K562 (cell line): ENCODE measurements at regions not wholly inside any gene's neighbourhood (a gene's known extent, or its start where the extent isn't known, plus 50 kb on each side); places are given as distances from the start of the nearest gene placed in this dataset.

Experiments
- ATAC-seq: fragments of 200-7000 bp; cut with Tn5 transposase; 3 replicates; pipeline ENCODE4 v1.9.1; 2020; ENCODE audit warnings: moderate library complexity
- BruUV-seq: library from RNA; stranded (reverse); fragments of 400-500 nt; replicated peaks from 2 replicates; lab custom pipeline; 2021; lab: Mats Ljungman, UMichigan
- CTCF ChIA-PET: fragments of 300-600 bp; formaldehyde crosslinking; extraction: SDS; loops from one replicate; lab custom pipeline; 2021; ENCODE audit warnings: low intra/inter-chr PET ratio; lab: Yijun Ruan, JAX
- POLR2A ChIA-PET: fragments of 300-600, 350-650 bp; sonication (Branson Sonifier 250); formaldehyde crosslinking; extraction: SDS; loops from one replicate; lab custom pipeline; 2021; ENCODE audit warnings: antibody characterized with exemption, inconsistent platforms; lab: Yijun Ruan, JAX
- DNase-seq, 4 experiments: peaks; one replicate each; pipeline versions ENCODE4 v3.0.0 to v3.0.0-alpha.2; 2011 to 2018; ENCODE audit warnings: low spot score in 3 of 4, mixed read lengths in 3 of 4; ENCODE audit errors: extremely low read depth in 1 of 4
- FAIRE-seq: peaks from 2 replicates; lab custom pipeline; 2011; peaks lifted over from hg19 to GRCh38; lab: Jason Lieb, UNC
- H2AFZ ChIP-seq: 2 replicates; pipeline ENCODE4 v1.6.0; 2011; ENCODE audit warnings: low read depth, low read length, control low read depth, inconsistent platforms
- H3K27ac ChIP-seq: fragments of 200-600 bp; 3 replicates; pipeline ENCODE4 v1.8.0; 2011; ENCODE audit warnings: low read depth, mild to moderate bottlenecking, control low read depth, inconsistent platforms, low read length, moderate library complexity, mixed read lengths; ENCODE audit errors: extremely low read depth
- H3K27me3 ChIP-seq, 2 experiments: fragments of 300-600 bp in 1 of 2; 2 replicates in 1 of 2; 3 replicates in 1 of 2; pipeline versions ENCODE4 v1.6.0 to v1.8.0; 2011; ENCODE audit warnings: inconsistent platforms in 2 of 2, low read length in 2 of 2, mild to moderate bottlenecking in 1 of 2, mixed read lengths in 1 of 2, moderate library complexity in 1 of 2; ENCODE audit not compliant: control insufficient read depth in 2 of 2, insufficient read depth in 2 of 2
- H3K36me3 ChIP-seq: fragments of 300-600 bp; 3 replicates; pipeline ENCODE4 v1.8.0; 2011; ENCODE audit warnings: mild to moderate bottlenecking, low read length, inconsistent platforms; ENCODE audit not compliant: control insufficient read depth, insufficient read depth
- H3K4me1 ChIP-seq, 2 experiments: fragments of 200-600 bp in 1 of 2; replicated peaks in 1 of 2; 2 replicates in 1 of 2; 3 replicates in 1 of 2; pipeline versions ENCODE4 v1.5.1 to v1.8.0; 2011; ENCODE audit warnings: inconsistent platforms in 2 of 2, low read length in 2 of 2, mild to moderate bottlenecking in 1 of 2, mixed read lengths in 1 of 2, moderate library complexity in 1 of 2; ENCODE audit not compliant: control insufficient read depth in 2 of 2, insufficient read depth in 2 of 2
- H3K4me2 ChIP-seq: 2 replicates; pipeline ENCODE4 v1.6.1; 2011; ENCODE audit warnings: low read length, control low read depth, inconsistent platforms, mixed read lengths; ENCODE audit not compliant: insufficient read depth
- H3K4me3 ChIP-seq: fragments of 200-600 bp; sonication (generic), shearing (Covaris generic); 2 replicates; pipeline ENCODE4 v1.5.1; 2016; ENCODE audit warnings: control low read depth, inconsistent platforms
- H3K79me2 ChIP-seq: fragments of 200-600 bp; 3 replicates; pipeline ENCODE4 v1.8.0; 2011; ENCODE audit warnings: low read length, inconsistent platforms; ENCODE audit not compliant: control insufficient read depth, insufficient read depth
- H3K9ac ChIP-seq, 2 experiments: 2 replicates each; pipeline versions ENCODE4 v1.6.0 to v1.6.1; 2011; ENCODE audit warnings: low read depth in 2 of 2, low read length in 2 of 2, control low read depth in 1 of 2, inconsistent platforms in 1 of 2, mild to moderate bottlenecking in 1 of 2, mixed read lengths in 1 of 2; ENCODE audit not compliant: insufficient read depth in 1 of 2
- H3K9me1 ChIP-seq: one replicate; pipeline ENCODE4 v1.6.0; 2011; ENCODE audit warnings: inconsistent platforms, mild to moderate bottlenecking, low read length, moderate library complexity; ENCODE audit not compliant: control insufficient read depth, insufficient read depth
- H3K9me3 ChIP-seq: replicated peaks from 2 replicates; pipeline ENCODE4 v1.5.1; 2011; ENCODE audit warnings: low read depth, low read length, inconsistent platforms; ENCODE audit not compliant: control insufficient read depth, insufficient read depth
- H4K20me1 ChIP-seq: replicated peaks from 2 replicates; pipeline ENCODE4 v1.6.1; 2011; ENCODE audit warnings: low read length, inconsistent platforms, mixed read lengths; ENCODE audit not compliant: control insufficient read depth, insufficient read depth
- BRCA1 ChIP-seq, 2 experiments: fragments of 450-650 bp in 1 of 2; sonication (generic) in 1 of 2; formaldehyde crosslinking in 1 of 2; IDR thresholded peaks; 2 replicates each; pipeline versions ENCODE4 v1.5.0 to v1.6.1; 2017 to 2020; ENCODE audit warnings: mild to moderate bottlenecking in 1 of 2, missing genetic modification reagents in 1 of 2
- GATA2 ChIP-seq: sonication (generic); formaldehyde crosslinking; IDR thresholded peaks from 2 replicates; pipeline ENCODE4 v1.4.0; 2020; ENCODE audit warnings: mild to moderate bottlenecking, missing genetic modification reagents
- MXI1 ChIP-seq: IDR thresholded peaks from 2 replicates; pipeline ENCODE4 v1.6.1; 2011; ENCODE audit warnings: low read depth, mild to moderate bottlenecking, improper control_type of control experiment, low read length
- RBM39 ChIP-seq: fragments of 200-400 bp; formaldehyde crosslinking; optimal IDR thresholded peaks from 2 replicates; pipeline ENCODE3; 2018; ENCODE audit warnings: low read depth, low read length
- TRIM24 ChIP-seq, 2 experiments: fragments of 450-650 bp; IDR thresholded peaks; 2 replicates each; pipeline ENCODE4 v1.6.1; 2016
- ZFP36 ChIP-seq: fragments of 150-350 bp; IDR thresholded peaks from 2 replicates; pipeline ENCODE4 v1.6.1; 2018; ENCODE audit warnings: low read length, low read depth; ENCODE audit not compliant: partially characterized antibody
- ZNF699 ChIP-seq: fragments of 250-450 bp; sonication (Bioruptor Pico); IDR thresholded peaks from 2 replicates; pipeline ENCODE4 v1.8.0; 2021; ENCODE audit warnings: mild to moderate bottlenecking, moderate library complexity; ENCODE audit not compliant: insufficient replicate concordance
- WGBS: fragments of 100-300 bp; shearing (Covaris generic); methylation state at CpG from one replicate; pipeline ENCODE4 v1.1.6; 2016; ENCODE audit warnings: low coverage, mixed read lengths; ENCODE audit not compliant: insufficient coverage; ENCODE audit errors: missing lambda C conversion rate; 5-methylcytosine and 5-hydroxymethylcytosine counted together
- in situ Hi-C: fragments of 300-500 bp; cut with MboI; formaldehyde crosslinking; loops from 4 replicates; pipeline ENCODE4 v1.15.0; 2018; ENCODE audit warnings: inconsistent platforms, mixed read lengths
- intact Hi-C: fragments of 100-400 bp; cut with micrococcal nuclease; formaldehyde crosslinking; loops from 2 replicates; pipeline ENCODE4 v1.14.2; 2022
- TF ChIP-seq, protein P1 (sequence below): IDR thresholded peaks from 2 replicates; pipeline ENCODE4 v1.6.1; 2011; ENCODE audit warnings: borderline replicate concordance, low read depth, mild to moderate bottlenecking, moderate library complexity, low read length; ENCODE audit not compliant: insufficient read depth, poor library complexity, severe bottlenecking

DNA sequence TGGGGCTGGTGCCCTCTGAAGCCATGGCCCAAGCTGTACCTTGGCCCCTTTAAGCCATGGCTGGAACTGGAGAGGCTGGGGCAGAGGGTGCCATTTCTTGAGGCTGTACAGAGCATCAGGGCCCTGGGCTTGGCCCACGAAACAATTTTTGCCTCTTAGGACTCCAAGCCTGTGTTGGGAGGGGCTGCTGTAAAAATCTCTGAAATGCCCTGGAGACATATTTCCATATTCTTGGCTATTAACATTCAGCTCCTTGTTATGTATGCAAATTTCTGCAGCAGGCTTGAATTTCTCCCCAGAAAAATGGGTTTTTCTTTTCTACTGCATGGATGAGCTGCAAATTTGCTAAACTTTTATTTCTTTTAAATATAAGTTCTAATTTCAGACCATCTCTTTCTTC lies 834.0 kb downstream of the DSC3 start:
- whole genome bisulfite sequencing: 5% methylated on average over 1 of the region's 1 CpG
- no peak overlapping the region for H2AFZ ChIP-seq
- no peak overlapping the region for H3K4me2 ChIP-seq
- no peak for ATAC-seq
- H3K27me3 ChIP-seq: no peaks in the 10 kb centered on the region
- H3K79me2 ChIP-seq: no peaks in the 10 kb centered on the region
- in situ Hi-C loops: no loop called here
- CTCF ChIA-PET: no interaction called here
- H3K9ac ChIP-seq: no peak overlapping the region
- no peak for TF ChIP-seq GATA2 (CRISPR knock-in tag)
- TF ChIP-seq ZNF699 (CRISPR knock-in tag): no peak
- TF ChIP-seq ZFP36: no peak
- no peak for TF ChIP-seq TRIM24 (IDR thresholded peaks at IDR 0.05)
- no peak for TF ChIP-seq BRCA1 (IDR thresholded peaks at IDR 0.05)
- no peak for TF ChIP-seq BRCA1 (CRISPR knock-in tag; IDR thresholded peaks at IDR 0.05)
- TF ChIP-seq MXI1: no peak
- TF ChIP-seq, all 486 proteins: peak for 0
- Histone ChIP-seq H3K27ac (no peak overlapping the region), H3K9me1 (no peaks in the 10 kb centered on the region), H3K36me3 (no peaks in the 10 kb centered on the region), H3K4me3 (no peak overlapping the region), H3K4me1 (no peaks in the 10 kb centered on the region), H4K20me1 (no peaks in the 10 kb centered on the region), H3K9me3 (no peaks in the 10 kb centered on the region)
- FAIRE-seq (no peak), DNase-seq (no peak)
- intact Hi-C loops: no loop called here
- POLR2A ChIA-PET: interaction anchor here (0.6 kb wide), 1 partner anchor 427 kb away, joined by 3 read pairs; no protein-coding TSS in a partner anchor
- BruUV-seq: no TSS peak

DNA sequence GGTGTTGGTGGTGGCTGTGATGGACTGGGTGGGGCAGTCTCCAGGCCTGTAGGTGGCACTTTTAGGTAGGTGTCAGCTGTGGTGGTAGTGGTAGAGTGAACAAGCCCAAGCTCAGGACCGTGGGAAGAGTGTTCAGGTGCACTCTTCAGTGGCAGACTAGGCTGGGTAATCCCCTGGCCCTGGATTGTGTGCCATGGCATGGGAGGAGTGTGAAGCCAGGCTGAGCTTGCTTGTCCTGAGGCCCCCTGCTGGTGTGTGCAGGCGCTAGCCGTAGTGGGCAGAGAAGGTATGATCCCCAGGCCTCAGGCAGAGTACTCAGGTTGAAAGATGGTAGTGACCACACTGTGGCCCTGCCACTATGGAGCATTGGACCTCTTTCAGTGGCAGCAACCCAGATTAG lies 850.3 kb downstream of the DSC3 start:
- CTCF ChIA-PET: no interaction called here
- ATAC-seq: no peak

More for the DNA sequence above, 850.3 kb downstream of the DSC3 start:
- WGBS: 3% methylated on average over 3 of the region's 3 CpGs
- H2AFZ ChIP-seq: no peak overlapping the region
- H3K4me3 ChIP-seq: no peak overlapping the region
- no peak overlapping the region for H3K27ac ChIP-seq
- BruUV-seq: no TSS peak
- intact Hi-C loops: no loop called here
- no peaks in the 10 kb centered on the region for H3K79me2 ChIP-seq
- H3K4me2 ChIP-seq: no peak overlapping the region
- in situ Hi-C loops: no loop called here
- no peaks in the 10 kb centered on the region for H3K36me3 ChIP-seq
- H3K27me3 ChIP-seq: no peaks in the 10 kb centered on the region
- no peak for DNase-seq
- TF ChIP-seq RBM39: no peak
- TF ChIP-seq, protein P1, sequence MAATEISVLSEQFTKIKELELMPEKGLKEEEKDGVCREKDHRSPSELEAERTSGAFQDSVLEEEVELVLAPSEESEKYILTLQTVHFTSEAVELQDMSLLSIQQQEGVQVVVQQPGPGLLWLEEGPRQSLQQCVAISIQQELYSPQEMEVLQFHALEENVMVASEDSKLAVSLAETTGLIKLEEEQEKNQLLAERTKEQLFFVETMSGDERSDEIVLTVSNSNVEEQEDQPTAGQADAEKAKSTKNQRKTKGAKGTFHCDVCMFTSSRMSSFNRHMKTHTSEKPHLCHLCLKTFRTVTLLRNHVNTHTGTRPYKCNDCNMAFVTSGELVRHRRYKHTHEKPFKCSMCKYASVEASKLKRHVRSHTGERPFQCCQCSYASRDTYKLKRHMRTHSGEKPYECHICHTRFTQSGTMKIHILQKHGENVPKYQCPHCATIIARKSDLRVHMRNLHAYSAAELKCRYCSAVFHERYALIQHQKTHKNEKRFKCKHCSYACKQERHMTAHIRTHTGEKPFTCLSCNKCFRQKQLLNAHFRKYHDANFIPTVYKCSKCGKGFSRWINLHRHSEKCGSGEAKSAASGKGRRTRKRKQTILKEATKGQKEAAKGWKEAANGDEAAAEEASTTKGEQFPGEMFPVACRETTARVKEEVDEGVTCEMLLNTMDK: peak; percentile 2
- TF ChIP-seq, all 486 proteins: peak for 1
- H3K4me1 ChIP-seq: no peaks in the 10 kb centered on the region
- H3K9me1 ChIP-seq: no peaks in the 10 kb centered on the region
- no peak overlapping the region for H3K9ac ChIP-seq
- no peak for FAIRE-seq
- POLR2A ChIA-PET: no interaction called here
- no peaks in the 10 kb centered on the region for H4K20me1 ChIP-seq
- no peaks in the 10 kb centered on the region; the same call in 1 of the 2 replicates for H3K9me3 ChIP-seq
